ENCODE measurements at regions not wholly inside any gene's neighbourhood (a gene's known extent, or its start where the extent isn't known, plus 50 kb on each side); places are given as distances from the start of the nearest gene placed in this dataset.
"Not testable (repeated sequence)": the region's sequence is repeated elsewhere in the genome, so short reads cannot be mapped to it uniquely, and the experiment has no call there.

DNA sequence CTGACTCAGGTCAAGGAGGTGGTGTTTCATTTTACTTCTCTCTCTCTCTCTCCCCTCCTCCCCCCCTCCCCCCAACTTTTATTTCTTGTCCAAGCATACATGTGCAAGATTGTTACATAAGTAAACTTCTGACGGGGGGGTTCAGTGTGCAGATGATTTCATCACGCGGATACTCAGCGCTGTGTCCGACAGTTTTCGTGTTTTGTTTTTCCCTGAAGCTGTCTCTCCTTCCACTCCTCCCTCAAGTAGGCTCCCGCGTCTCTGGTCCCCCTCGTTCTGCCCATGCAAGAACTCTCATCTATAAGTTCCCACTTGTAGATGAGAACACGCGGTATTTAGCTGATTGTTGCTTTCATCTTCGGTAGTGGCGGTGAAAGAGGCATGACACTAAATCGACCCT is 111.0 kb upstream of the ANKRD30BL start:
- DNase-seq (ENCODE audit: low spot score) = no peak

DNA sequence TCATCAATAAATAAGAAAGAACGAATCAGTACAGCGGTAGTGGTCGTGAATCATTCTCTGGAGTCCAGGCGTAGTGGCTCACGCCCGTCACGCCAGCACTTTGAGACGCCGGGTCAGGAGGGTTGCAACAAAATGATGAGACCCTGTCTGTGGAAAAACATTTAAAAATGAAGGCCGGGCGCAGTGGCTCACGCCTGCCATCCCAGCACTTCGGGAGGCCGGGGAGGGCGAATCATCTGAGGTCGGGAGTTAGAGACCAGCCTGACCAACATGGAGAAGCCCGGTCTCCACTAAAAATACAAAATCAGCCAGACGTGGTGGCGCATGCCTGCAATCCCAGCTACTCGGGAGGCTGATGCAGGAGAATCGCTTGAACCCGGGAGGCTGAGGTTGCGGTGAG is 111.8 kb upstream of the ANKRD30BL start:
- DNase-seq (ENCODE audit: low spot score) = not testable (repeated sequence)

DNA sequence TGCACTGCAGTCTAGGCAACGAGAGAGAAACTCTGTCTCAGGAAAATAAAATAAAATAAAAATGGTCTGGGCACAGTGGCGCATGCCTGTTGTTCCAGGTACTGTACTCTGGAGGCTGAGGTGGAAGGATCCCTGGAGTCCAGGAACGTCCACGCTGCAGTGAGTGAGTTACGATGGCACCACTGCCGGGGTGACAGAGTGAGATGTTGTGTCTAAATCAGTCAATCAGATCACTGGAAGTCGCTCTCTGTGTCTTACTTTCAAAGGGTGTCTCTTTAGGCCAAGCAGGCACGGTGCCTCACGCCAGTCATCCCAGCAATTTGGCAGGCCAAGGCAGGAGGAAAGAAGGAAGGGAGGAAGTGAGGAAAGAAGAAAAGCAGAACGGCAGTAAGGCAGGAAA is 112.2 kb upstream of the ANKRD30BL start:
- DNase-seq (ENCODE audit: low spot score) = no peak

DNA sequence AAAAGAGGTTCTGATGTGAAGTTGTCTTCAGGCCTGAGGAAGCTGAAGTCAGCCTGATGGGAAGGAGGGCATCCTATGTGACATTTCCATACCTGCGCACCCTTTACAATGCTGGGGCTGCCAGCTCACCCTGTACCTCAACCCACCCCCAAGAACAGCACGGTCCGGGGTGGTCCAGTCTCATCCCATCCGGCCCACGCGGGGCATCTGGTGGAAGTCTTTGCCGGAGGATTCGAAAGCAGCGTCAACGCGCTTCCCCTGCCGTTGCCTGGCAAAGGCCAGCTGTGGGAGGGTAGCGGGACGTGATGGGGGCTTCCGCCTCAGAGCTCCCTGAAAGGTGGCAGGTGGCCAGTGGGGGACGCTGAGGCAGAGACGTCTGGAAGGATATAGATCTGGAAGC is 113.6 kb upstream of the ANKRD30BL start:
- no peak for DNase-seq (ENCODE audit: low spot score)

DNA sequence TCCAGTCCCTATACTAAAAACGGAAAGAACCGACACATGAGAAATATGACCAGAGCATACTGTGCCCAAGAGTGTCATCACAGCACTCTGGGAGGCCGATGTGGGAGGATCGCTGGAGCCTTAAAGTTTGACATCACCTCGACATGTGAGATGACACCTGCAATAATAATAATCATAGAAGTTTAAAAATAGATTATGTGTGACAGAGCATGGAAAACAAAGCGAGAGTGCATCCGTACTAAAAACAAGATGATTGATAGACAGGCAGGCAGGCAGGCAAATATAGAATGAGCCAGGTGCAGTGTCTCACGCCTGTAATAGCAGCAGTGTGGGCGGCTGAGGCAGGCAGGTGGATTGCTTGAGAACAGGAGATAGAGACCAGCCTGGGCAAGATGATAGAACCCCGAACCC is 114.8 kb upstream of the ANKRD30BL start:
- no peak for DNase-seq (ENCODE audit: low spot score)

DNA sequence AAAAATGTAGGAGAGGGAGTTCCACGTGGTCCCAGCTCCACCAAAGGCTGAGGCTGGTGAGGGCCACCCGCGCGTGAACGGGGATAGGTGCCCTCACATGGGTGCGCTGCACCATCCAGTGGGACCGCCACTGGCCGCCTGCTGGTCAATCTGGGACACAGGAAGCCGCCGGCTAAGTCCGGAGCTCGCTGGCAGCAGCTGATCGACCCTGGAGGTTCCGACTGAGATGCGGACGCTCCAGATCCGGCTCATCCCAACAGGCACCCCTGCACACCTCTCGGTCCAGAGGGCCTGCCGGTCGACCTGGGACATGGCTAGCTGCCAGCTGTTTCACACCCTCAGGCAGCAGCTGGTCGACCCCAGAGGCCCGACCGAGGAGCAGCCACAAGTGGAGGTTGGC is 116.5 kb upstream of the ANKRD30BL start:
- DNase-seq (ENCODE audit: low spot score) = no peak

DNA sequence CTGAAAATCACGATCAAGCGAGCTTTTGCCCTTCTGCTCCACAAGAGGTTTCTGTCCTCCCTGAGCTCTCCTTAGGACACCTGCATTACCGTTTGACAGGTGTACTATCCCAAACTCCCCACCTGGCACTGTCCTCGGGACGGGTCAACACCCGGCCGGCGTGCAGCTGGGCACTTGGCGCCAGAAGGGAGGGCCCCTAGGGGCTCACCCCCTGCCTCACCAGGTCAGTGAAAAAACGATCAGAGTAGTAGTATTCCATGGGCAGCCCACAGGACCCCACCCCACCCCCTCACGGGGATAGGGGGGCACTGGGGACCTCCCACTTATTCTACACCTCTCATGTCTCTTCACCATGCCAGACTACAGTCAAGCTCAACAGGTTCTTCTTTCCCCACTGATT is 117.6 kb upstream of the ANKRD30BL start:
- DNase-seq (ENCODE audit: low spot score) = no peak

DNA sequence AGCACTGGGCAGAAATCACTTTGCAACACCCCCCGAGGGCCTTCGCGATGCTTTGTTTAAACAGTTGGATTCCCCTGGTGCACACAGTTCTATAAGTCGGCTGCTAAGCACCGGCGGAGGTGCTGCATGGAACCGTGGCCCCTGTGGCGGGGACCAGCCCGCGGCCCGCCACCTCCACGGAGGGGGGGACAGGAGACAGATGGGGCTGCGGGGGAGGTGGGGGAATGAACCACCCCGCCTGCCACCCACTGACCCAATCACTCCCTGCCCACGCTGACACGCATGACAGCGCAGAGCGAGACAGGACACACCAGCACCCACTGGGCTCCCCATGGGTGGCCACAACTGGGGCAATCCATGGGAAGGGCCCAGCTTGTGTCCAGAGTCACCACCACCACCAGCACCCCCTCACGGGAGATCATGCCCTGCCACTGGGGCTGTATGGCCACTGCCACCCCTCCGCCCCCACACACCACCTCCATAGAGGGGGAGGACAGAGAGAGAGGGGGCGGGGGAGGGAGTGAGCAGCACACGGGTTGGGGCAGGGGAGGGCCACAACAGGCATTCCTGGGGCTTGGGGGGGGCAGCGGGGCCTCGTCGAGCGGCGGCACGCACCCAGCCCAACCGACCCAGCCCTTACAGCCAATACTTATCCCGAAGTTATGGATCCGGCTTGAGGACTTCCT is 118.3 kb upstream of the ANKRD30BL start:
- DNase-seq (ENCODE audit: low spot score) = no peak

DNA sequence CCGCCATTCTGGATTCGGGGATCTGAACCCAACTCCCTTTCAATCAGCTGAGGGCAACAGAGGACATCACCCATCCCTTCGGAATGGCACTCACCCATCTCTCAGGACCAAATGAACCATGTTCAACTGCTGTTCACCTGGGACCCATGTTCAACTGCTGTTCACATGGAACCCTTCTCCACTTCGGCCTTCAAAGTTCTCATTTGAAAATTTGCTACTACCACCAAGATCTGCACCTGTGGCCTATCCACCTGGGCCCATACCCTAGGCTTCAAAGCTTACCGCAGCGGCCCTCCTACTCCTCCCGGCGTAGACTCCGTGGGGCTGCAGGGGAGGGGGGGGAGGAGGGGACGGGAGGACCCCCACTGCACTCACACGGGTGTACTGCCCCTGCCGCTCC is 119.2 kb upstream of the ANKRD30BL start:
- DNase-seq (ENCODE audit: low spot score) = no peak

DNA sequence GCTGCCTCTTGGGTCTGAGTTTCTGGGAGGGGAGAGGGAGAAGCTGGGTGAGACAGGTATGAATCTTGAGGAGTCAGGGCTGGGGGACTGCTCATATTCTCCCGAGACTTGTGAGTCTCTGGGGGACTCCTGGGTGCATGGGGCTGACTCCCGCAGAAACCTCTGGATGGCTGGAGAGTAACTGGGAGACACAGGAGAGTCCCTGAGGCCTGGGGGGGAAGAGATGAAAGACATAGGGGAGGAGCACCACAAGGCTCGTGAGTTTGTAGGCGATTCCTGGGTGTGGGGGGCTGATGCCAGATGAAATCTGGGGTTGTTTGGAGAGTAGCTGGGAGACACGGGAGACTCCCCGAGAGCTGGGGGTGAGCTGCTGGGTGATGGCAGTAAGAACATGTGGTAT is 120.4 kb upstream of the ANKRD30BL start:
- DNase-seq (ENCODE audit: low spot score) = not testable (repeated sequence)

DNA sequence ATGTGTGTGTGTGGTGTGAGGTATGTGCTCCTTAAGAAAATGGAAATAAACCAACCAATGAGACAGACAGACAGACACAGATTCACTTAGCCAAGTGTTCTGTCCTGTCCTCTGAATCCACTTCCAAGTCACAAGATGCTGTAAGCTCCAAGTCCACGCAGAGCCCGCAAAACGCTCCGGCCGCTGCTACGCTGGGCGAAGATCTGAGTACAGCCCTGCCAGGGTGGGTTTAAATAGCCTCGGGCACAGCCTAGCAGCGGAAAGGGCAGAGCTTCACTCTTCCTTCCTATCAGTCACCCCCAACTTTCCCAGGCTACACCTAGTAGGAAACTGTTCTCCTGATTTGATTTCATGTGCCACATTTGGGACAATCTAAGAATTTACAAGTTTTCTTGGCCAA is 121.2 kb upstream of the ANKRD30BL start:
- DNase-seq (ENCODE audit: low spot score) = no peak

DNA sequence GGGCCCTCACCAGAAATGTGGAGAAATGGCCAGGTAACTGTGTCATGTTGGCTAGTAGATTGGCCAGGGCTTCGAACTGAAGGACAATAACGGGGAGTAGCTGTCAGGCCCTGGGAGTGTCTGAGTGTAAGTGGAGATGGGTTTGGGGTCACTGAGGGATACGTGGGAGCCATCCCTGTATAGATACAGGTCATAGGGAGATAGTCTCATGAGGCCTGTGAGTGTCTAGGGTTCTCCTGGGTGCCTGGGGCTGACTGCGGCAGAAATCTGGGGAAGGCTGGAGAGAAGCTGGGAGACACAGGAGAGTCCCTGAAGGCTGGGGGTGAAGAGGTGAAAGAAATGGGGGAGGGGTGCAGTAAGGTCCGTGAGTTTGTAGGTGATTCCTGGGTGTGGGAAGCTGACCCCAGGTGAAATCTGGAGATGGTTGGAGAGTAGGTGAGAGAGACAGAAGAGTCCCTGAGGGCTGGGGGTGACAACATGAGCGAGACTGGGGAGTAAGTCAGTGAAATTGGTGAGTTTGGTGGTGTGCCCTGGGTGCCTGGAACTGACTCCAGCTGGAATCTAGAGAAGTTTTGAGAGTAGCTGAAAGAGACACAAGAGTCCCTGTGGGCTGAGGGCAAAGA is 124.6 kb upstream of the ANKRD30BL start:
- DNase-seq (ENCODE audit: low spot score) = not testable (repeated sequence)

DNA sequence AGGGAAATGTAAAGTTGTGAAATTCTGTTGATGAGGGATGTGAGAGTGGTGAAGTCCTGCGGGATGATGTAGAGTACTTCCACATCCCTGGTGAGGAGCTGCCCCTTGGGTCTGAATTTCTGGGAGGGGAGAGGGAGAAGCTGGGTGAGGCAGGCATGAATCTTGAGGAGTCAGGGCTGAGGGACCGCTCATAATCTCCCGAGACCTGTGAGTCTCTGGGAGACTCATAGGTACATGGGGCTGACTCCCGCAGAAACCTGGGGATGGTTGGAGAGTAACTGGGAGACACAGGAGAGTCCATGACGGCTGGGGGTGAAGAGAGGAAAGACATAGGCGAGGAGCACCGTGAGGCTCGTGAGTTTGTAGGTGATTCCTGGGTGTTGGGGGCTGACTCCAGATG is 126.2 kb upstream of the ANKRD30BL start:
- not testable (repeated sequence) for DNase-seq (ENCODE audit: low spot score)

DNA sequence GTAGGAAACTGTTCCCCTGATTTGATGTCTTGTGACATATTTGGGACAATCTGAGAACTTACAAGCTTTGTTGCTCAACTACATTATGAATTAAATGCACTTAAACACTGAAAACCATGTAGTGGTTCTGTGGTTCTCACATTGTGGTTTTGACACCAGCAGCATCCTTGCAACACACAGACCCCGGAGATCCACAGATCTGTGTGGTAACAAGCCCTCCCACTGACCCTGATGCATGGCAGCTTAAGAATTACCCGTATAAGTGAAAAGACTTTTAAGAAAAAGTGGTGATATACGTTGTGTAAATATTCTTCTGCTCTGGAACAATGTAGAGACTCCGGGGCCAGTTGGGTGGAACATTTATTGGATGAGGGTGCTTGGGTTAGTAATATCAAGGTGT is 127.4 kb upstream of the ANKRD30BL start:
- not testable (repeated sequence) for DNase-seq (ENCODE audit: low spot score)

DNA sequence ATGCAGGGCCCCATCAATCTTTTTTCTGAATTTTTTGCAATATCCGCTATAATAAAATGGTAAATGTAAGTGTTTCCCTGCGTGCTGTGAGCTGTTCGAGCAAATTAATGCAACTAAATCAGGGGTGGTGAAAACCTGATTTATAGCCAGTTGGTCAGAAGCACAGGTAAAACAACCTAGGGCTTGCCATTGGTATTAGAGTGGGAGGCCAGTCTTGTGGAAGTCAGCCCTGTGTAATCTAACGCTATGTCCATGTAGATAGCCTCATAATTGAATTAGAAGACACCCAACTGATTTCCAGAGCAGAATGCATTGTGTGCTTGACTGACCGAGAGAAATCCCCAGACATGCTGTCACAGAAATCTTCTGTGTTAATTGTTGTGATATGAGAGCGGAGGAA is 126.8 kb upstream of the GPR39 start:
- not testable (repeated sequence) for DNase-seq (ENCODE audit: low spot score)

DNA sequence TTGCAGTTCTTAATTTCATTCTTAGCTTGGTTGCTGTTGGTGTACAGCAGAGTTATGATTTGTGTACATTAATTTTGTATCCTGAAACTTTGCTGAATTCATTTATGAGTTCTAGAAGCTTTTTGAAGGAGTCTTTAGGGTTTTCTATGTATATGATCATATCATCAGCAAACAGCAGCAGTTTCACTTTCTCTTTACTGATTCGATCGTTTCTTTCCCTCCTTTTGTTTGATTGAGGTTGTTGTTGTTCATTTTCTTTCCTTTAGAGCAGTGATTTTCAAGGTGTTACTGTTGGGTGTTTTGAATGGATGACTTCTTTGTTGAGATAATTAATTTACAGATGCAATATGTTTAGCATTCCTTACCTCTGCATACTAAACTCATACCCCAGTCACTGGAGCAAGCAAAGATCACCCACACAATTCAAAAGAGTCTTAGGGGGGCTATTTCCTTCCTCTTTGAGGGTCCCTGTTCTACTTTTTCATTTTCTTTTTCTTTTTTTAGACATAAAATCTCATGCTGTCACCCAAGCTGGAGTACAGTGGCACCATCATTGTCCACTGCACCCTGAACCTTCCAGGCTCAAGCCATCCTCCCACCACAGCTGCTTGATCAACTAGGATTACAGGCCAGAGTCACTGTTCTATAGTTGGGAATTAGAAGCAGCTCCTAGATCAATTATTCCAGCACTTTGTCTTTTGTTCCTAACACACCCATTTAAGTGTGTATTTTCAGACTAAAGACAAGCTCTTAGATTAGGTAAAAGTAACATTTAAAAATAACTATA is 115.8 kb upstream of the GPR39 start:
- not testable (repeated sequence) for DNase-seq (ENCODE audit: low spot score)

DNA sequence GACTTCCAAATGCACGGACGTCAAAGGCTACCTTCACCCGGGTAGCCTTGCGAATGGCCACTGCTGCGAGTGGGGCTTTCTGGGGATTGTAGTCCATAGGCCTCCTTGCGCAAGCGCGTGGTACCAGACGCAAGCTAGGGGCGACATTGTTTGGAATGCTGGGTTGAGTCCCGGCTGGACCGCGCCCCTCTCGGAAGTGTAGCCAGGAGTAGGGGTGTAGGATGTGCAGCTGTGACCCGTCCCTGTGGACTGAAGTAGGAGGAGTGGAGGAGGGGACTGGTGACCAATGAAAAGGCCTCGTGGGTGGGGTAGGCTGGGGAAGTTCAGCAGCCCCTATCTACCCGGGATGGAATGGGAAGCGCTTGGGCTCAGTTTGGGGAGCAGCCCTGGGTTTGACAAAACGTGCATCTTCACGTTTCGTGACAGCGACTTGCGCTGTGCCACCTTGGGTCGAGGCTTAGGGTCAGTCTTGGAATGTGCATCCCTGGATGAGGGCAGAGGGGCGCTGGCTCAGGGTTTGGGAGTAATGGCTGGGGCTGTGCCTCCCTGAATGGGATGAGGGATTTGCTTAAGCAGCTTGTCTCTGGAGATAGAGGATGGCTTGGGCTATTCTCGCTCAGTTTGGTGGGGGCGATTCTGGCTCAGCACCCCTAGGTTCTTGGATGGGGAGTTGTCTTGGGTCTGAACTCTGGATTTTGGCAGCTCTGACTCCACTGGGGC is 111.8 kb upstream of the GPR39 start:
- peak; percentile 47 for DNase-seq (ENCODE audit: low spot score)

DNA sequence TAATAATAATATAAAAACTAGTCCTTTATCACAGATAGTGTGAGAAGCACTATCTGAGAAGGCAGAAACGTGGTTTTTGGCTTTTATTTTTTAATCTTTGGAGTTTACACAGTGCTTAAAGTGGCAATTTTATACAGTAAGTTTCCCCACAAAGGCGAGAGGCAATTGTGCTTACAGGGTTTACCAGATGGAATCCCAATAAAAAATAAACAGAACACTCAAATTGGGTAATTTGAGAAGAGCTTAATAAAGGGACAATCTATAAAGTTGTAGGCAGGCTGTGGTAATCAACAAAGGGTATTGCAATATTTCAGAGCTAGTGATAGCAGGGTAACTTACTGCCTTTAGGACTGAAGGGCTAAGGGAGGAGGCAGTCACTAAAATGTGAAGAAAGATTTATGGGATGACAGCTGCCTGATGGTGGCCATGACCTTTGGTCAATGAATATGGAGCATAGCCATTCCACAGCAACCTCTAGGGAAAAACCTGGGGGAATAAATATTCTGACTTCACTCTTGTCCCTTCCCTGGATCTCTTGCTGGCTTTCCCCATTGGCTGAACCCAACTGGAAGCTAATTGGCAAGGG is 108.9 kb upstream of the GPR39 start:
- DNase-seq (ENCODE audit: low spot score) = not testable (repeated sequence)

DNA sequence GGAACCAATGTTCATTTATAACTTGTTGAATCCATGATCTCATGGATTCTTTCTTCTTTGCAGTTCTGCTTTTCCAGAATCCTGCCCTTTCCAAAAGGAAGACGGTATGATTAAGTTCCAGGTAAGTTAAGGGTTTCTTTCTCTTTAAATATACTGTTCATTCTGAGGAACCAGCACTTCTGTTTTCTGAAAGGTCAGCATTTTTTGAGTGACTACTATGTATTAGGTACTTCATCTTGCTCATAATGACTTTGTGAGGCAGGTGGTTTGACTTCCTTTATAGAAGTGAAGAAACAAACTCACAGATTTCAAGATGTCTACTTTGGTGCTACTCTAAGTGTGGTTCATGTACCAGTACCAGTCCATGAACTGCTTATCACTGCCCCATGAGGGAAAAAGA is 107.4 kb upstream of the GPR39 start:
- DNase-seq (ENCODE audit: low spot score) = not testable (repeated sequence)

DNA sequence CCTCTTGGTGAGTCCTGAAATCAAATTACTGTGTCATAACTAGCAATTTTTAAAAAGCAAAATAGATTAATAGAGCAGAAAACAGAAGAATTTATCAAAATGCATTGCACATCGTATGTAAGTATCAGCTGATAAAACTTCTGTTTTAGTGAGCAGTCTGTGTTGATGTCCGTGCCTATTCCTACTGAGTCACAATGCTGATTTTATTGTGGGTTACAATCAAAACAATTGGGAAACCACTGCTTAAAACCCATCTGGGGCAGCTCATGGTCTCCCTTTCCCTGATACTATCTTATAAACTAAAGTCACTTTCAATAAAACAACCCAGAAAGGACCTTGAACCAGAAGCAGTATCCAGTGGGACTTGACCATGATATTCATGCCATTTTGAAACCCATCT is 101.1 kb upstream of the GPR39 start:
- DNase-seq (ENCODE audit: low spot score) = not testable (repeated sequence)

DNA sequence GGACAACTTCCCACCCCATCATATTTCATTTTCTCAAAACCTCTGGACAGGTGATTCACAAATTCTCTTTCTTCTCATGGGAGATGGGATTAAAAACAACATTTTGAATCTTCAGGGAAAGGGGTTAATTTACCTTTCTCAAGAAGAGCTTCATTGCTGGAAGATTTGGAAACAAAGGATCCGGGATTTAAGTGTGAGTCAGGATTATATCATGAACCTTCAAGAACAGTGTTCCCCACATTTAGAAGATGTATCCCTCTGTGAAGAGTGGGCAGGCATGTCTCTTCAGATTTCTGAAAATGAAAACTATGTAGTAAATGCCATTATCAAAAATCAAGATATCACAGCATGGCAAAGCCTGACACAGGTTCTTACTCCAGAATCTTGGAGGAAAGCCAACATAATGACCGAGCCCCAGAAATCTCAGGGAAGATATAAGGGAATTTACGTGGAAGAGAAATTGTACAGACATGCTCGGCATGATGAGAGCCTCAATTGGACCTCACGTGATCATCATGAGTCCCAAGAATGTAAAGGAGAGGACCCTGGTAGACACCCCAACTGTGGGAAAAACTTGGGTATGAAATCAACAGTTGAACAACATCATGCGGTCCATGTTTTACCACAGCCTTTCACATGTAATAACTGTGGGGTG is 99.5 kb upstream of the GPR39 start:
- DNase-seq (ENCODE audit: low spot score) = not testable (repeated sequence)

DNA sequence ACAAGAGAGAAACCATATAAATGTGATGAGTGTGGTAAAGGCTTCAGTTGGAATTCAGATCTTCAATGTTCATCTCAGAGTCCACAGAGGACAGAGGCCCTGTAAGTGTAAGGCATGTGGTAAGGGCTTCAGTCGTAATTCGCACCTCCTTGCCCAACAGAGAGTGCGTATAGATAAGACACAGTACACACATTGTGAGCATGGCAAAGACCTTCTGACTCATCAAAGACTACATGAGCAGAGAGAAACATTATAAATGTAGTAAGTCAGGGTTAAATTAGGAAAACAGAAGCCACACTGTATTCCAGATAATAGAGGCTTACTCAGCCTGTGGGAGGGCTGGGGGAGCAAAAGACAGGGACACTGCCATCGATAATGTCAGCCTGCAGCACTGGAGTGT is 98.1 kb upstream of the GPR39 start:
- not testable (repeated sequence) for DNase-seq (ENCODE audit: low spot score)
